Psoas muscle (tissue), 7 donors: ENCODE measurements at regions not wholly inside any gene's neighbourhood (a gene's known extent, or its start where the extent isn't known, plus 50 kb on each side); places are given as distances from the start of the nearest gene placed in this dataset.

Experiments used
- ATAC-seq, 4 donors: fragments of 200-7000 bp; cut with Tn5 transposase; one replicate each; pipeline ENCODE4 v1.9.1; 2020; ENCODE audit warnings: moderate library complexity in 3 of 4, mild to moderate bottlenecking in 2 of 4
- DNase-seq, 2 donors: peaks; one replicate each; pipeline ENCODE4 v3.0.0-alpha.2; 2020
- H3K27ac ChIP-seq: fragments of 200-600 bp; one replicate; pipeline ENCODE4 v1.8.0; 2022
- H3K27me3 ChIP-seq, 3 donors: fragments of 200-600 bp in 1 of 3; one replicate each; pipeline versions ENCODE4 v1.6.1 to v1.8.0; 2013 to 2022; ENCODE audit warnings: low read length in 2 of 3, mild to moderate bottlenecking in 2 of 3, moderate library complexity in 1 of 3; ENCODE audit not compliant: insufficient read depth in 3 of 3
- H3K36me3 ChIP-seq, 2 donors: fragments of 200-600 bp in 1 of 2; one replicate each; pipeline versions ENCODE4 v1.6.1 to v1.8.0; 2013 to 2022; ENCODE audit warnings: low read depth in 1 of 2, mild to moderate bottlenecking in 1 of 2, moderate library complexity in 1 of 2; ENCODE audit not compliant: insufficient read depth in 1 of 2
- H3K4me1 ChIP-seq: fragments of 200-600 bp; one replicate; pipeline ENCODE4 v1.8.0; 2022
- H3K4me3 ChIP-seq: fragments of 200-600 bp; one replicate; pipeline ENCODE4 v1.8.0; 2022; ENCODE audit warnings: mild to moderate bottlenecking
- H3K9me3 ChIP-seq: fragments of 200-600 bp; one replicate; pipeline ENCODE4 v1.8.0; 2022
- CTCF ChIP-seq: fragments of 200-600 bp; IDR thresholded peaks from one replicate; pipeline ENCODE4 v1.8.0; 2022; ENCODE audit warnings: antibody characterized with exemption
- WGBS, 3 donors: extraction: QIAGEN DNeasy Blood & Tissue Kit; methylation state at CpG; one replicate each; pipeline versions ENCODE4 v1.1.6 to v1.1.7; 2013; 5-methylcytosine and 5-hydroxymethylcytosine counted together
- intact Hi-C, 2 donors: fragments of 100-400 bp; cut with DNase I; formaldehyde crosslinking; loops; one replicate each; pipeline versions ENCODE4 v1.11.0 to v1.14.2; 2022
- donor health status: healthy with polysubstance abuse.
- donor health status: DM: no; HTN: no; CAD: no; lungs with moderate emphysema.
- donor health status: Bipolar disorder and iron deficiency.
- donor health status: healthy.
- donor health status: DM: yes; HTN: yes; CAD: no.
- donor health status: DM: no; HTN: no; CAD: no.
- donor health status: DM: yes; HTN: yes; CAD: no.

- Histone ChIP-seq H3K27me3 (no peaks in the 10 kb centered on the region), H3K4me3 (no peak overlapping the region), H3K36me3 (no peaks in the 10 kb centered on the region), H3K4me1 (no peaks in the 10 kb centered on the region), H3K27ac (no peak overlapping the region), H3K9me3 (no peaks in the 10 kb centered on the region)
- ATAC-seq (no peak), DNase-seq (no peak)
- no peak for TF ChIP-seq CTCF
- WGBS, 3 donors: 82 to 88% (median 83%) methylated on average over 2 of the region's 2 CpGs
- intact Hi-C loops: no loop called here
These were observed 1454.9 kb downstream of the REEP3 start for GRCh38 chr10:64976150-64976549.

GRCh38 chr10:64977915-64978314, 1456.7 kb downstream of the REEP3 start:
- intact Hi-C loops: no loop called here
- ATAC-seq (no peak), DNase-seq (no peak)
- no peaks in the 10 kb centered on the region for H3K36me3 ChIP-seq
- no peak overlapping the region for H3K4me3 ChIP-seq
- H3K9me3 ChIP-seq: no peaks in the 10 kb centered on the region
- peak; percentile 6 for TF ChIP-seq CTCF
- no peaks in the 10 kb centered on the region for H3K27me3 ChIP-seq
- no peaks in the 10 kb centered on the region for H3K4me1 ChIP-seq
- H3K27ac ChIP-seq: no peak overlapping the region

- DNase-seq (no peak), ATAC-seq (no peak)
- Histone ChIP-seq H3K27me3 (no peaks in the 10 kb centered on the region), H3K9me3 (no peaks in the 10 kb centered on the region), H3K4me1 (no peaks in the 10 kb centered on the region), H3K4me3 (no peak overlapping the region), H3K27ac (no peak overlapping the region), H3K36me3 (no peaks in the 10 kb centered on the region)
- TF ChIP-seq CTCF: no peak
- intact Hi-C loops: no loop called here
- WGBS, 3 donors: 91 to 94% (median 93%) methylated on average over 3 of the region's 3 CpGs
These were observed 1475.7 kb downstream of the REEP3 start for GRCh38 chr10:64996886-64997285.

- WGBS, 3 donors: 15 to 25% (median 18%) methylated on average over 1 of the region's 1 CpG
- no peaks in the 10 kb centered on the region for H3K36me3 ChIP-seq
- no peak for DNase-seq
- H3K27ac ChIP-seq: no peak overlapping the region
- intact Hi-C loops: no loop called here
- no peaks in the 10 kb centered on the region for H3K4me1 ChIP-seq
- peaks cover 6% of the 10 kb centered on the region for H3K9me3 ChIP-seq
- TF ChIP-seq CTCF: no peak
- H3K27me3 ChIP-seq: no peaks in the 10 kb centered on the region
- ATAC-seq: no peak
- no peak overlapping the region for H3K4me3 ChIP-seq
These were observed 1489.6 kb downstream of the REEP3 start for GRCh38 chr10:65010845-65011244.

- H3K4me3 ChIP-seq: no peak overlapping the region
- DNase-seq (no peak), ATAC-seq (no peak)
- intact Hi-C loops: no loop called here
- no peaks in the 10 kb centered on the region for H3K4me1 ChIP-seq
- 89 to 91% (median 91%) methylated on average over 7 of the region's 7 CpGs for WGBS, 3 donors
- H3K27ac ChIP-seq: no peak overlapping the region
- no peaks in the 10 kb centered on the region for H3K36me3 ChIP-seq
- H3K9me3 ChIP-seq: peaks cover 13% of the 10 kb centered on the region
- no peak for TF ChIP-seq CTCF
- H3K27me3 ChIP-seq: no peaks in the 10 kb centered on the region
These were observed 1496.3 kb downstream of the REEP3 start for GRCh38 chr10:65017523-65017922.
